Activated naive CD8-positive, alpha-beta T cell treated with anti-CD3 and anti-CD28 coated beads, Interleukin-2, amount 50 U/mL, for 24 hours (primary cell): ENCODE measurements at regions not wholly inside any gene's neighbourhood (a gene's known extent, or its start where the extent isn't known, plus 50 kb on each side); places are given as distances from the start of the nearest gene placed in this dataset.

Source experiments
- ATAC-seq: fragments of 150-1000 bp; cut with Tn5 transposase; one replicate; pipeline ENCODE4 v1.10.0; 2021
- DNase-seq: peaks from one replicate; pipeline ENCODE4 v3.0.0; 2021
- H3K27ac Mint-ChIP-seq: one replicate; pipeline ENCODE4 v1.8.0; 2021; ENCODE audit warnings: mild to moderate bottlenecking, mixed read lengths
- H3K27me3 Mint-ChIP-seq: one replicate; pipeline ENCODE4 v1.8.0; 2021; ENCODE audit warnings: mixed read lengths
- H3K36me3 Mint-ChIP-seq: one replicate; pipeline ENCODE4 v1.8.0; 2021; ENCODE audit warnings: low read depth, mixed read lengths
- H3K4me1 Mint-ChIP-seq: one replicate; pipeline ENCODE4 v1.8.0; 2021; ENCODE audit warnings: mixed read lengths
- H3K4me3 Mint-ChIP-seq: one replicate; pipeline ENCODE4 v1.8.0; 2021; ENCODE audit warnings: mild to moderate bottlenecking, moderate library complexity, mixed read lengths
- H3K9me3 Mint-ChIP-seq: one replicate; pipeline ENCODE4 v1.8.0; 2021; ENCODE audit warnings: mixed read lengths

GRCh38 chr6:169972101-169972651 is 220.8 kb downstream of the ERMARD start:
- Mint-ChIP-seq H3K9me3 (no peaks in the 10 kb centered on the region), H3K4me1 (peaks cover 4% of the 10 kb centered on the region), H3K36me3 (no peaks in the 10 kb centered on the region), H3K27me3 (no peaks in the 10 kb centered on the region), H3K27ac (no peak overlapping the region), H3K4me3 (no peak overlapping the region)
- DNase-seq (no peak), ATAC-seq (no peak)

DNA sequence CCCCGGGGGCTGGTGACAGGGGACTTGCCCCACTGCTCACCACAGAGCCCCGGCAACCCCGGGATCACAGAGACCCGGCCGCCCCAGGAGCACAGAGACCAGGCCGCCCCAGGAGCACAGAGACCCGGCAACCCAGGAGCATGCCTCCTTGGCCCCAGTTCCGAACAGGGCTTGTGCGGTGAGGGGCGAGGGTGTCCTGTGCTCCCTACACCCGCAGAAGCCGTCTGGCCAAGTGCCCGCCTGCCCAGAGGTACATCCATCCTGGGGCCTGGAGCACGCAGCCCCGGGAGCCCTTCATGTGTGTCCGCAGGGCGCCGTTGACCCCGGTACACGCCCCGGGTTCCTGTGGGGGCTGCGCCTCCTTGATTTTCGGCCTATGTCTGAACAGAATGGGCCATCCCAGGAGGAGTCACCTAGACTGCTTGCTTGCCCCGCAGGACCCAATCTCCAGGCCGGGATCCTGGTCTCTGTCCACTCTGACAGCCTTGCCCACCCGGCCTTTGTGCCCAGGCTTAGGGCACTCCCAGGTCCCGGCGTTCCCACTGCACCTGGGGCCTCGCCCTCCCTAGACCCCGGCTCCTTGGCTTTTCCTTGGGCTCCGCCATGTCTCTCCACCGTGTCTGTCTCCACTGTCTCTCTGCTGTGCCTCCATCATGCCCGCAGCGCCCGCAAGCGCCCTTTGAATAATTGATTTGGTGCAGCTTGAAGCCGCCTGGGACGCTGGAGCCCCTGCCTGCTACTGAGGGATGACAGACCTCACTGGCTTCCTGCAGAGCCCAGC is 219.8 kb downstream of the ERMARD start:
- Mint-ChIP-seq H3K9me3 (no peaks in the 10 kb centered on the region), H3K36me3 (no peaks in the 10 kb centered on the region), H3K4me1 (no peaks in the 10 kb centered on the region), H3K27me3 (no peaks in the 10 kb centered on the region), H3K4me3 (no peak overlapping the region), H3K27ac (no peak overlapping the region)
- ATAC-seq: no peak
- no peak for DNase-seq

DNA sequence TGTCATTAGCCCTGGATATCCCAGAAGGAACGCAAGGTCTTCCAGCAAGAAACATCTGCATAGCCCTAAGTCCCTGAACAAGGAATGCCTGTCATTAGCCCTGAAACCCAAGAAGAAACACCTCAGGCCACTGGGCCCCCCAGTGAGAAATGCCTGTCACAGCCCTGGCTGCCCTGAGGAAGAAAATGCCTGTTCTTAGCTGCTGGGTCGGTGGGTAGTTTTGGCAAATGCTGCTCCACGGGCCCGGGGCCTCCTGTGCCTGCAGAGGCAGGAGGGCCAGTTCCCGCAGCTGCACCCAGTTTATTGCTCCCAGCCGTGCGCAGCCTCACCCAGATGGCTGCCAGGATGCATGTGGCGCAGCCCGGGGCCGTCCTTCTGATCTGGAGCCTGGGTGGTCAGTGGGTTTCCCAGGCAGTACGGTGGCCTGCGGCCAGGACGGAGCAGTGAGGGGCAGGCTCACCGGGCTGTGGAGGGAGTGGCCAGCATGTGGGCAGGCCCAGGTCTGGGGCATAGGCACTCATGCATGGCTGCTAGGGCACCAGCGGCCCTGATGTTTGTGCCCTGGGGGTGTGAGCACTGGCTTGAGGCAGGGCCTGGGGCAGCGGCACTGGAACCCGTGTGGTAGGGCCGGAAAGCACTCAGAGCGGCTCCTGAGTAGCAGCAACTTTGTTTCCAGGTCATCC is 219.0 kb downstream of the ERMARD start:
- ATAC-seq: peak; percentile 15
- Mint-ChIP-seq H3K27ac (no peak overlapping the region), H3K36me3 (no peaks in the 10 kb centered on the region), H3K4me3 (no peak overlapping the region), H3K9me3 (no peaks in the 10 kb centered on the region), H3K27me3 (no peaks in the 10 kb centered on the region), H3K4me1 (no peaks in the 10 kb centered on the region)
- DNase-seq: no peak

GRCh38 chr6:169969372-169970099 is 218.1 kb downstream of the ERMARD start:
- H3K27me3 Mint-ChIP-seq: no peaks in the 10 kb centered on the region
- H3K4me3 Mint-ChIP-seq: no peak overlapping the region
- ATAC-seq (no peak), DNase-seq (no peak)
- H3K27ac Mint-ChIP-seq: no peak overlapping the region
- H3K9me3 Mint-ChIP-seq: no peaks in the 10 kb centered on the region
- no peaks in the 10 kb centered on the region for H3K36me3 Mint-ChIP-seq
- H3K4me1 Mint-ChIP-seq: no peaks in the 10 kb centered on the region

- H3K4me3 Mint-ChIP-seq: no peak overlapping the region
- ATAC-seq (no peak), DNase-seq (no peak)
- H3K27ac Mint-ChIP-seq: no peak overlapping the region
- H3K9me3 Mint-ChIP-seq: no peaks in the 10 kb centered on the region
- H3K4me1 Mint-ChIP-seq: no peaks in the 10 kb centered on the region
- H3K27me3 Mint-ChIP-seq: no peaks in the 10 kb centered on the region
- no peaks in the 10 kb centered on the region for H3K36me3 Mint-ChIP-seq
Observed at GRCh38 chr6:169968541-169969270, 217.3 kb downstream of the ERMARD start.

GRCh38 chr6:169967687-169968086 is 216.3 kb downstream of the ERMARD start:
- Mint-ChIP-seq H3K4me3 (no peak overlapping the region), H3K27ac (no peak overlapping the region), H3K9me3 (no peaks in the 10 kb centered on the region), H3K27me3 (peaks cover 2% of the 10 kb centered on the region), H3K36me3 (no peaks in the 10 kb centered on the region), H3K4me1 (no peaks in the 10 kb centered on the region)
- no peak for ATAC-seq
- no peak for DNase-seq

GRCh38 chr6:169966312-169967181 is 215.1 kb downstream of the ERMARD start:
- peaks cover 4% of the 10 kb centered on the region for H3K4me1 Mint-ChIP-seq
- H3K27me3 Mint-ChIP-seq: peaks cover 2% of the 10 kb centered on the region
- no peaks in the 10 kb centered on the region for H3K9me3 Mint-ChIP-seq
- no peaks in the 10 kb centered on the region for H3K36me3 Mint-ChIP-seq
- H3K27ac Mint-ChIP-seq: no peak overlapping the region
- H3K4me3 Mint-ChIP-seq: no peak overlapping the region
- ATAC-seq (no peak), DNase-seq (no peak)

DNA sequence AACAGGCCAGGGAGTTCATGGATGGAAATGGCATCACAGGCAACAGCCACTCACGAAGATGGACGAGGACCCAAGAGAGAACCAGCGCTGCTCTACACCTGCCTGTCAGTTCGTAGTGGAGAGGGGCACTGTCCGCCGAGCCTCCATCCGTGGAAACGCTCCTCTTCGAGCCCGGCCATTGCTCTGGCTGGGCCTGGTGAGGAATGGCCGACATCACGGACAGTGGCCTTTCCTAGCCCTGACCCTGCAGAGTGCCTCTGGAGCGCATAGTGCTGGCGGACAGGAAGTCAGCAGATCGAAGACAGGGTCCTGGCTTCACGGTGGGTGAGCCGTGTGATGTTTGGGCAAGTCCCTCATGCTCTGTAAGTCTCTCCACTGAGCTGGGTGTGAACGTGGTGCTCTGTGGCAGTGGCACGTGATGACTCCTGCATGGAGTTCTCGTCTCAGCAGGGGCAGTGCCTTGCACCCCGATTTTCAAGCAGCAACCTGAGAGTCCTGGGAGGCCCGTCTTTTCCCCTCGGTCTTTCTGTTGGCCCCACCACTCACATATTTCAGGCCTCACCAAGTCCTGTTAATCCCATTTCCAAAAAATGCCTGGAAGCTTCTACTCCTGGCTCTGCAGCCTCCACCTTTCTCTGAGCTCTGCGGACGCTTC is 214.4 kb downstream of the ERMARD start:
- no peaks in the 10 kb centered on the region for H3K9me3 Mint-ChIP-seq
- no peaks in the 10 kb centered on the region for H3K36me3 Mint-ChIP-seq
- no peak overlapping the region for H3K27ac Mint-ChIP-seq
- peaks cover 9% of the 10 kb centered on the region for H3K4me1 Mint-ChIP-seq
- no peak overlapping the region for H3K4me3 Mint-ChIP-seq
- peaks cover 3% of the 10 kb centered on the region for H3K27me3 Mint-ChIP-seq
- DNase-seq (no peak), ATAC-seq (no peak)

DNA sequence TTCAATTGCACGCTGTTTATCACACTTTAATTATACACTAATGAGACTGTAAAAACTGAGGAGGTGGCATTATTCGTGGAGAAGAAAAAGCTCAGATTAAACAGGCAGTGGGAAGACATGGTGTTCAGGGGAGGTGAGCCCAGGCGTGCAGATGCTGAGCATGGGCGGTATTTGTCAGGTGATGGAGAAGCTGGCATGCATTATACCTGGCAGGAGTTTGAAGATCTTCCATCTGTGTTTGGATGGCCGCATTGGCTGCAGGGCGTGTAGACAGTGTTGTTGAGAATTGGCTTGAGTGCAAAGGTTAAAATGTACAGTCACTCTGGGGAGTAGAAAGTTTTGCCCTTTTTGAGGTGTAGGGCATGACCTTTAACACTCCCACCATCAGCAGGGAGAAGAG is 213.8 kb downstream of the ERMARD start:
- no peak overlapping the region for H3K4me3 Mint-ChIP-seq
- H3K36me3 Mint-ChIP-seq: no peaks in the 10 kb centered on the region
- H3K4me1 Mint-ChIP-seq: peaks cover 9% of the 10 kb centered on the region
- H3K27ac Mint-ChIP-seq: no peak overlapping the region
- DNase-seq (no peak), ATAC-seq (no peak)
- peaks cover 3% of the 10 kb centered on the region for H3K27me3 Mint-ChIP-seq
- H3K9me3 Mint-ChIP-seq: no peaks in the 10 kb centered on the region

- DNase-seq (no peak), ATAC-seq (no peak)
- Mint-ChIP-seq H3K27me3 (peaks cover 3% of the 10 kb centered on the region), H3K4me3 (no peak overlapping the region), H3K36me3 (no peaks in the 10 kb centered on the region), H3K4me1 (peaks cover 11% of the 10 kb centered on the region), H3K27ac (no peak overlapping the region), H3K9me3 (no peaks in the 10 kb centered on the region)
Observed at GRCh38 chr6:169964486-169965180, 213.2 kb downstream of the ERMARD start.

DNA sequence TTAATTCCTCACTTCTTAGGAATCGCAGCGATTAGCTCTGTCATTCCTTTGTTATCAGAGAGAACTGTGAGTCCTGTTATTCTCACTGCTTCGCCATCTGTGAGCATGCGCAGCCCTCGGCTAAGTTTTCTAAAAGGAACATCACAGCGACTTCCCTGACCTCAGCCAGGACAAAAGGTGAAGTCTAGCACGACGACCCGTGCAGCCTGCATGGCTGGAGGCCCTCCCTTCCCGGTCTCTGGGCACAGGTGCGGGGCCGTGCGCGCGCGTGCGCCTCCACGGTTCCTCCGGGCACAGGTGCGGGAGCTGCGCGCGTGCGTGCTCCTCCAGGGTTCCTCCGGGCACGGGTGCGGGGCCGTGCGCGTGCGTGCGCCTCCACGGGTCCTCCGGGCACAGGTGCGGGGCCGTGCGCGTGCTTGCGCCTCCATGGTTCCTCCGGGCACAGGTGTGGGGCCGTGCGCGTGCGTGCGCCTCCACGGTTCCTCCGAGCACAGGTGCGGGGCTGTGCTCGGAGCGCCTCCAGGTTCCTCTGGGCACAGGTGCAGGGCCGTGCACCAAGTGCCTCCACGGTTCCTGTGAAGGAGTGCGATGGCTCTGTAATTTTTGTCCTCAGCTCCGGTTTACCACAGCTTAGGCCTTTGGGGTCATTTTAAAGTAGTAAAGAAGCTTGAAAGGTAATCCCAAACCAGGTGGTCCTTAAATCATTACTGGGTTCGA is 212.3 kb downstream of the ERMARD start:
- ATAC-seq (no peak), DNase-seq (no peak)
- peaks cover 20% of the 10 kb centered on the region for H3K4me1 Mint-ChIP-seq
- no peaks in the 10 kb centered on the region for H3K36me3 Mint-ChIP-seq
- H3K4me3 Mint-ChIP-seq: peak overlapping the region; percentile 24
- H3K27me3 Mint-ChIP-seq: peaks cover 3% of the 10 kb centered on the region
- no peak overlapping the region for H3K27ac Mint-ChIP-seq
- H3K9me3 Mint-ChIP-seq: no peaks in the 10 kb centered on the region
